Ureter (tissue), 1 donor: ENCODE measurements at regions not wholly inside any gene's neighbourhood (a gene's known extent, or its start where the extent isn't known, plus 50 kb on each side); places are given as distances from the start of the nearest gene placed in this dataset.

Experiments
- DNase-seq: peaks from one replicate; pipeline ENCODE4 v3.0.0-alpha.2; 2020; ENCODE audit warnings: low spot score
- donor health status: DM: yes; HTN: yes; CAD: no.

GRCh38 chr13:30845297-30846214, 60.5 kb upstream of the MEDAG start:
- no peak for DNase-seq

- no peak for DNase-seq
These were observed 59.8 kb upstream of the MEDAG start for GRCh38 chr13:30846311-30846710.

GRCh38 chr13:30846866-30847265, 59.2 kb upstream of the MEDAG start:
- no peak for DNase-seq

GRCh38 chr13:30847650-30848307, 58.3 kb upstream of the MEDAG start:
- DNase-seq, result no peak

- no peak for DNase-seq
These were observed 57.6 kb upstream of the MEDAG start for GRCh38 chr13:30848332-30849027.

GRCh38 chr13:30849611-30850010, 56.5 kb upstream of the MEDAG start:
- DNase-seq, result no peak

- DNase-seq, result no peak
These were observed 55.7 kb upstream of the MEDAG start for GRCh38 chr13:30850204-30850866.

GRCh38 chr13:30850867-30851211, 55.2 kb upstream of the MEDAG start:
- no peak for DNase-seq

GRCh38 chr13:30851697-30852096, 54.4 kb upstream of the MEDAG start:
- DNase-seq, result no peak

GRCh38 chr13:30855569-30855968, 50.5 kb upstream of the MEDAG start:
- DNase-seq, result no peak

GRCh38 chr13:30856005-30856790, 49.9 kb upstream of the MEDAG start:
- no peak for DNase-seq
